Liver (tissue), 8 donors: ENCODE measurements at regions not wholly inside any gene's neighbourhood (a gene's known extent, or its start where the extent isn't known, plus 50 kb on each side); places are given as distances from the start of the nearest gene placed in this dataset.

Experiments used
- DNase-seq: peaks from one replicate; pipeline ENCODE4 v3.0.0-alpha.2; 2017; ENCODE audit warnings: low spot score
- H3K27ac ChIP-seq, 2 donors: one replicate each; pipeline ENCODE4 v1.7.0; 2013; ENCODE audit warnings: inconsistent platforms in 2 of 2, low read length in 2 of 2, control low read depth in 1 of 2, low read depth in 1 of 2, mild to moderate bottlenecking in 1 of 2
- H3K27me3 ChIP-seq, 4 donors: one replicate each; pipeline versions ENCODE4 v1.6.1 to v1.7.0; 2013; ENCODE audit warnings: low read length in 3 of 4, inconsistent platforms in 1 of 4, mild to moderate bottlenecking in 1 of 4, moderate library complexity in 1 of 4; ENCODE audit not compliant: control insufficient read depth in 4 of 4, insufficient read depth in 4 of 4
- H3K36me3 ChIP-seq, 4 donors: one replicate each; pipeline versions ENCODE4 v1.6.1 to v1.7.0; 2013; ENCODE audit warnings: low read length in 3 of 4, mild to moderate bottlenecking in 3 of 4, low read depth in 1 of 4, moderate library complexity in 1 of 4; ENCODE audit not compliant: control insufficient read depth in 4 of 4, insufficient read depth in 3 of 4
- H3K4me1 ChIP-seq, 4 donors: one replicate each; pipeline versions ENCODE4 v1.6.1 to v1.7.0; 2013; ENCODE audit warnings: low read length in 3 of 4, mild to moderate bottlenecking in 3 of 4, moderate library complexity in 1 of 4; ENCODE audit not compliant: control insufficient read depth in 4 of 4, insufficient read depth in 4 of 4
- H3K4me3 ChIP-seq, 3 donors: one replicate each; pipeline versions ENCODE4 v1.6.1 to v1.7.0; 2013; ENCODE audit warnings: low read length in 3 of 3, control low read depth in 1 of 3, low read depth in 1 of 3, mild to moderate bottlenecking in 1 of 3
- H3K9ac ChIP-seq, 2 donors: one replicate each; pipeline ENCODE4 v1.7.0; 2013; ENCODE audit warnings: low read length in 2 of 2, mild to moderate bottlenecking in 2 of 2, moderate library complexity in 2 of 2, control low read depth in 1 of 2, low read depth in 1 of 2
- H3K9me3 ChIP-seq, 4 donors: one replicate each; pipeline versions ENCODE4 v1.6.1 to v1.7.0; 2013; ENCODE audit warnings: low read length in 3 of 4; ENCODE audit not compliant: control insufficient read depth in 4 of 4
- FOXA1 ChIP-seq: IDR thresholded peaks from 2 replicates; pipeline ENCODE4 v1.6.1; 2016; ENCODE audit warnings: antibody characterized with exemption
- FOXA2 ChIP-seq: IDR thresholded peaks from 2 replicates; pipeline ENCODE4 v1.6.1; 2016; ENCODE audit warnings: antibody characterized with exemption
- GABPA ChIP-seq, 2 donors: IDR thresholded peaks in 1 of 2; conservative IDR thresholded peaks in 1 of 2; 2 replicates each; pipeline ENCODE4 v1.6.1; 2016; ENCODE audit warnings: antibody characterized with exemption in 2 of 2, mild to moderate bottlenecking in 1 of 2, moderate library complexity in 1 of 2
- HNF4A ChIP-seq, 2 donors: conservative IDR thresholded peaks; 2 replicates each; pipeline ENCODE4 v1.6.1; 2016; ENCODE audit warnings: antibody characterized with exemption in 2 of 2, mild to moderate bottlenecking in 2 of 2
- HNF4G ChIP-seq: IDR thresholded peaks from 2 replicates; pipeline ENCODE4 v1.6.1; 2016; ENCODE audit warnings: antibody characterized with exemption
- JUND ChIP-seq, 2 donors: IDR thresholded peaks; 2 replicates each; pipeline ENCODE4 v1.6.1; 2016; ENCODE audit warnings: antibody characterized with exemption in 2 of 2
- RAD21 ChIP-seq, 2 donors: IDR thresholded peaks; 2 replicates each; pipeline ENCODE4 v1.6.1; 2016; ENCODE audit warnings: antibody characterized with exemption in 2 of 2, mild to moderate bottlenecking in 2 of 2
- RXRA ChIP-seq, 2 donors: IDR thresholded peaks; 2 replicates each; pipeline ENCODE4 v1.6.1; 2017 to 2018; ENCODE audit warnings: antibody characterized with exemption in 2 of 2, mild to moderate bottlenecking in 1 of 2
- SP1 ChIP-seq: IDR thresholded peaks from 2 replicates; pipeline ENCODE4 v1.6.1; 2018; ENCODE audit warnings: antibody characterized with exemption, mild to moderate bottlenecking
- TAF1 ChIP-seq: conservative IDR thresholded peaks from 2 replicates; pipeline ENCODE4 v1.6.1; 2016; ENCODE audit warnings: antibody characterized with exemption, mild to moderate bottlenecking
- YY1 ChIP-seq: IDR thresholded peaks from 2 replicates; pipeline ENCODE4 v1.6.1; 2016; ENCODE audit warnings: antibody characterized with exemption, mild to moderate bottlenecking
- WGBS: extraction: QIAGEN DNeasy Blood & Tissue Kit; methylation state at CpG from one replicate; pipeline ENCODE4 v1.1.7; 2013; 5-methylcytosine and 5-hydroxymethylcytosine counted together
- TF ChIP-seq, protein P1 (sequence below): IDR thresholded peaks from 2 replicates; pipeline ENCODE4 v1.6.1; 2016; ENCODE audit warnings: antibody characterized with exemption
- TF ChIP-seq, protein P2 (sequence below): fragments of 150-350 bp; IDR thresholded peaks from 2 replicates; pipeline ENCODE4 v1.5.1; 2017; ENCODE audit warnings: improper control_type of control experiment, low read depth, low read length; ENCODE audit not compliant: missing input control
- TF ChIP-seq, protein P3 (sequence below): IDR thresholded peaks from 2 replicates; pipeline ENCODE4 v1.6.1; 2016; ENCODE audit warnings: antibody characterized with exemption, mild to moderate bottlenecking
- donor health status: healthy.
- donor health status: healthy.
- donor health status: healthy.
- donor health status: healthy.
- donor health status: healthy.

DNA sequence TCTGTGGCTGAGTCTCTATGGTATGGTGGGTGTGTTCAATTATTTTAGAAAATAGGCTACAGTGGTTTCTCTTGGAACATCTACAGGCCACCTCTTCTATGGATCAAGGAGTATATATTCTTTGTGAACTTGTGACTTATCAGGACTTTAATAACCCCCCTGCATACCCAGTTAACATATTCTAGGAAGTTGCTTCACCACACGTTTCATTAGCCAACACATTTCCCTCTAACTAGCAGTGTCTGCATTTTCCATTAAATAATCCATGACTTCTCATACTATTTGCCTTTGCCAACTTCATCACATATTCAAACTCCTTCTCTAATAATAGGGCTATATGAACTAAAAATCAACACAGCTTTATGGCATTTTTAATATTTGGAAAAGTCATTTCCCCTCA lies 187.6 kb upstream of the ARL4C start:
- Histone ChIP-seq H3K4me1 (peaks cover 7 to 30% (median 20%) of the 10 kb centered on the region in 4 donors), H3K27me3 (no peaks in the 10 kb centered on the region), H3K4me3 (no peak overlapping the region), H3K9me3 (no peaks in the 10 kb centered on the region), H3K9ac (no peak overlapping the region), H3K36me3 (no peaks in the 10 kb centered on the region), H3K27ac (no peak overlapping the region)
- peak in 1 of 2 donors; percentile 20 for TF ChIP-seq RXRA (IDR thresholded peaks at IDR 0.05)
- no peak for TF ChIP-seq SP1
- TF ChIP-seq, protein P1, sequence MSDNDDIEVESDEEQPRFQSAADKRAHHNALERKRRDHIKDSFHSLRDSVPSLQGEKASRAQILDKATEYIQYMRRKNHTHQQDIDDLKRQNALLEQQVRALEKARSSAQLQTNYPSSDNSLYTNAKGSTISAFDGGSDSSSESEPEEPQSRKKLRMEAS, result no peak
- peak in 1 of 2 donors; percentile 11 for TF ChIP-seq HNF4A (conservative IDR thresholded peaks at IDR 0.05)
- DNase-seq, result no peak
- WGBS, result 17% methylated on average over 1 of the region's 1 CpG

DNA sequence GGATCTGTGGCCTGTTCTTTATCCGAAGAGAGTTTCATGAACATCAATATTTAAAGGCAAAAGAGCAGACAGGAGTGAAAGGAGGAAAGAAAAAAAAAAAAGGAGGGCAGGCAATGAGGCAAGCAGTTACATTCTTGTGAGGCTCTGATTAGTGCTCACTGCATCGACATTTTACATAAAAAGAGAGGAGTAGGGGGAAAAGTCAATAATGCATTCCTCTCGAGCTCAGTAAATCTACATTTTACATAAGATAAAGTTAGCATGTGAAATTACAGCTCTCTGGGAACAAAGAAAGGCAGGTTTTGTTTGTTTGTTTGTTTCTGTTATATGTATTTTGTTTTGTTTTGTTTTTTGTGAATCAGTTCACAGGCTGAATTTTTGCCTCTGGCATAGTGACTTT lies 187.1 kb upstream of the ARL4C start:
- no peaks in the 10 kb centered on the region for H3K27me3 ChIP-seq
- no peak overlapping the region for H3K27ac ChIP-seq
- H3K36me3 ChIP-seq, result no peaks in the 10 kb centered on the region
- DNase-seq, result no peak
- H3K9me3 ChIP-seq, result no peaks in the 10 kb centered on the region
- no peak overlapping the region for H3K9ac ChIP-seq
- TF ChIP-seq, protein P2, sequence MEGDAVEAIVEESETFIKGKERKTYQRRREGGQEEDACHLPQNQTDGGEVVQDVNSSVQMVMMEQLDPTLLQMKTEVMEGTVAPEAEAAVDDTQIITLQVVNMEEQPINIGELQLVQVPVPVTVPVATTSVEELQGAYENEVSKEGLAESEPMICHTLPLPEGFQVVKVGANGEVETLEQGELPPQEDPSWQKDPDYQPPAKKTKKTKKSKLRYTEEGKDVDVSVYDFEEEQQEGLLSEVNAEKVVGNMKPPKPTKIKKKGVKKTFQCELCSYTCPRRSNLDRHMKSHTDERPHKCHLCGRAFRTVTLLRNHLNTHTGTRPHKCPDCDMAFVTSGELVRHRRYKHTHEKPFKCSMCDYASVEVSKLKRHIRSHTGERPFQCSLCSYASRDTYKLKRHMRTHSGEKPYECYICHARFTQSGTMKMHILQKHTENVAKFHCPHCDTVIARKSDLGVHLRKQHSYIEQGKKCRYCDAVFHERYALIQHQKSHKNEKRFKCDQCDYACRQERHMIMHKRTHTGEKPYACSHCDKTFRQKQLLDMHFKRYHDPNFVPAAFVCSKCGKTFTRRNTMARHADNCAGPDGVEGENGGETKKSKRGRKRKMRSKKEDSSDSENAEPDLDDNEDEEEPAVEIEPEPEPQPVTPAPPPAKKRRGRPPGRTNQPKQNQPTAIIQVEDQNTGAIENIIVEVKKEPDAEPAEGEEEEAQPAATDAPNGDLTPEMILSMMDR, result no peak
- TF ChIP-seq FOXA2, result no peak
- no peak for TF ChIP-seq SP1
- TF ChIP-seq TAF1, result no peak
- TF ChIP-seq GABPA (IDR thresholded peaks at IDR 0.05 in 1 of 2, conservative IDR thresholded peaks at IDR 0.05 in 1 of 2), result no peak
- no peak for TF ChIP-seq HNF4G
- no peak for TF ChIP-seq RAD21 (IDR thresholded peaks at IDR 0.05)
- no peak for TF ChIP-seq HNF4A (conservative IDR thresholded peaks at IDR 0.05)
- no peak for TF ChIP-seq YY1
- no peak for TF ChIP-seq FOXA1
- TF ChIP-seq, protein P3, sequence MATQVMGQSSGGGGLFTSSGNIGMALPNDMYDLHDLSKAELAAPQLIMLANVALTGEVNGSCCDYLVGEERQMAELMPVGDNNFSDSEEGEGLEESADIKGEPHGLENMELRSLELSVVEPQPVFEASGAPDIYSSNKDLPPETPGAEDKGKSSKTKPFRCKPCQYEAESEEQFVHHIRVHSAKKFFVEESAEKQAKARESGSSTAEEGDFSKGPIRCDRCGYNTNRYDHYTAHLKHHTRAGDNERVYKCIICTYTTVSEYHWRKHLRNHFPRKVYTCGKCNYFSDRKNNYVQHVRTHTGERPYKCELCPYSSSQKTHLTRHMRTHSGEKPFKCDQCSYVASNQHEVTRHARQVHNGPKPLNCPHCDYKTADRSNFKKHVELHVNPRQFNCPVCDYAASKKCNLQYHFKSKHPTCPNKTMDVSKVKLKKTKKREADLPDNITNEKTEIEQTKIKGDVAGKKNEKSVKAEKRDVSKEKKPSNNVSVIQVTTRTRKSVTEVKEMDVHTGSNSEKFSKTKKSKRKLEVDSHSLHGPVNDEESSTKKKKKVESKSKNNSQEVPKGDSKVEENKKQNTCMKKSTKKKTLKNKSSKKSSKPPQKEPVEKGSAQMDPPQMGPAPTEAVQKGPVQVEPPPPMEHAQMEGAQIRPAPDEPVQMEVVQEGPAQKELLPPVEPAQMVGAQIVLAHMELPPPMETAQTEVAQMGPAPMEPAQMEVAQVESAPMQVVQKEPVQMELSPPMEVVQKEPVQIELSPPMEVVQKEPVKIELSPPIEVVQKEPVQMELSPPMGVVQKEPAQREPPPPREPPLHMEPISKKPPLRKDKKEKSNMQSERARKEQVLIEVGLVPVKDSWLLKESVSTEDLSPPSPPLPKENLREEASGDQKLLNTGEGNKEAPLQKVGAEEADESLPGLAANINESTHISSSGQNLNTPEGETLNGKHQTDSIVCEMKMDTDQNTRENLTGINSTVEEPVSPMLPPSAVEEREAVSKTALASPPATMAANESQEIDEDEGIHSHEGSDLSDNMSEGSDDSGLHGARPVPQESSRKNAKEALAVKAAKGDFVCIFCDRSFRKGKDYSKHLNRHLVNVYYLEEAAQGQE, result no peak
- TF ChIP-seq JUND (IDR thresholded peaks at IDR 0.05), result no peak
- H3K4me3 ChIP-seq, result no peak overlapping the region
- peaks cover 9 to 28% (median 21%) of the 10 kb centered on the region in 4 donors for H3K4me1 ChIP-seq
- 70% methylated on average over 3 of the region's 3 CpGs for WGBS
